ENCODE measurements at regions not wholly inside any gene's neighbourhood (a gene's known extent, or its start where the extent isn't known, plus 50 kb on each side); places are given as distances from the start of the nearest gene placed in this dataset.

- Mint-ChIP-seq H3K4me1 (peaks cover 25% of the 10 kb centered on the region), H3K9me3 (no peaks in the 10 kb centered on the region), H3K27ac (no peak overlapping the region), H3K36me3 (no peaks in the 10 kb centered on the region), H3K4me3 (no peak overlapping the region), H3K27me3 (ENCODE audit: low read depth) (no peaks in the 10 kb centered on the region)
- POLR2A ChIA-PET, result no interaction called here
- CTCF ChIA-PET, result interaction anchor here (0.7 to 1.5 kb wide), 2 partner anchors 82 to 208 kb away, joined by 4 read pairs; no protein-coding TSS in a partner anchor
- ATAC-seq, result no peak
- TF ChIP-seq OVOL2 (CRISPR knock-in tag; IDR thresholded peaks at IDR 0.05; ENCODE audit: borderline replicate concordance) (no peak), FOXJ3 (CRISPR knock-in tag; IDR thresholded peaks at IDR 0.05; ENCODE audit: borderline replicate concordance) (no peak), ZNF138 (CRISPR knock-in tag; conservative IDR thresholded peaks at IDR 0.05) (no peak), ZBTB21 (CRISPR knock-in tag; IDR thresholded peaks at IDR 0.05; ENCODE audit: borderline replicate concordance) (no peak), ZNF219 (CRISPR knock-in tag; IDR thresholded peaks at IDR 0.05; ENCODE audit: borderline replicate concordance) (no peak)
- DNase-seq (ENCODE audit: low spot score), result no peak
Measured at GRCh38 chr17:72349011-72349410, 228.2 kb downstream of the SOX9 start.

GRCh38 chr17:72349491-72349995, 228.7 kb downstream of the SOX9 start:
- ATAC-seq (no peak), DNase-seq (ENCODE audit: low spot score) (no peak)
- H3K9me3 Mint-ChIP-seq, result no peaks in the 10 kb centered on the region
- no peaks in the 10 kb centered on the region for H3K36me3 Mint-ChIP-seq
- no peaks in the 10 kb centered on the region for H3K27me3 Mint-ChIP-seq (ENCODE audit: low read depth)
- H3K27ac Mint-ChIP-seq, result no peak overlapping the region
- H3K4me1 Mint-ChIP-seq, result peaks cover 27% of the 10 kb centered on the region
- H3K4me3 Mint-ChIP-seq, result no peak overlapping the region
- POLR2A ChIA-PET, result no interaction called here
- TF ChIP-seq STAT6 (CRISPR knock-in tag; conservative IDR thresholded peaks at IDR 0.05; ENCODE audit: low read depth) (no peak), AFF4 (CRISPR knock-in tag; IDR thresholded peaks at IDR 0.05; ENCODE audit: borderline replicate concordance) (no peak), ZNF121 (CRISPR knock-in tag; IDR thresholded peaks at IDR 0.05) (no peak), PRRX2 (CRISPR knock-in tag; IDR thresholded peaks at IDR 0.05) (no peak), USF2 (CRISPR knock-in tag; IDR thresholded peaks at IDR 0.05) (no peak), ATF6 (CRISPR knock-in tag; IDR thresholded peaks at IDR 0.05) (no peak), ERG (CRISPR knock-in tag; IDR thresholded peaks at IDR 0.05) (no peak), ZSCAN18 (CRISPR knock-in tag; IDR thresholded peaks at IDR 0.05) (no peak), ZNF671 (CRISPR knock-in tag; IDR thresholded peaks at IDR 0.05) (no peak)
- CTCF ChIA-PET, result interaction anchor here (1.5 kb wide), 1 partner anchor 81 kb away, joined by 4 read pairs; no protein-coding TSS in a partner anchor

All from WTC11 (cell line).